Stimulated activated naive B cell treated with anti-CD40 and anti-IgM and Interleukin-4, amounts not matched to agents 10 μg/mL and 1 μg/mL and 100 μg/mL, for 72 hours (primary cell): ENCODE measurements at regions not wholly inside any gene's neighbourhood (a gene's known extent, or its start where the extent isn't known, plus 50 kb on each side); places are given as distances from the start of the nearest gene placed in this dataset.

ENCODE experiments used
- ATAC-seq, 2 donors: fragments of 150-1000 bp; cut with Tn5 transposase; replicated peaks; 2 replicates each; pipeline ENCODE4 v1.10.0; 2021; ENCODE audit warnings: moderate library complexity in 1 of 2
- DNase-seq: peaks from one replicate; pipeline ENCODE4 v3.0.0; 2021
- H3K27ac Mint-ChIP-seq: one replicate; pipeline ENCODE4 v1.8.0; 2022; ENCODE audit warnings: mild to moderate bottlenecking, mixed read lengths
- H3K27me3 Mint-ChIP-seq, 2 donors: one replicate each; pipeline ENCODE4 v1.8.0; 2022; ENCODE audit warnings: mixed read lengths in 2 of 2
- H3K36me3 Mint-ChIP-seq, 2 donors: one replicate each; pipeline ENCODE4 v1.8.0; 2022; ENCODE audit warnings: mixed read lengths in 2 of 2, mild to moderate bottlenecking in 1 of 2
- H3K4me1 Mint-ChIP-seq, 2 donors: one replicate each; pipeline ENCODE4 v1.8.0; 2022; ENCODE audit warnings: mixed read lengths in 2 of 2, mild to moderate bottlenecking in 1 of 2
- H3K4me3 Mint-ChIP-seq, 2 donors: one replicate each; pipeline ENCODE4 v1.8.0; 2022; ENCODE audit warnings: mild to moderate bottlenecking in 2 of 2, mixed read lengths in 2 of 2, moderate library complexity in 1 of 2
- H3K9me3 Mint-ChIP-seq, 2 donors: one replicate each; pipeline ENCODE4 v1.8.0; 2022; ENCODE audit warnings: mixed read lengths in 2 of 2, mild to moderate bottlenecking in 1 of 2

DNA sequence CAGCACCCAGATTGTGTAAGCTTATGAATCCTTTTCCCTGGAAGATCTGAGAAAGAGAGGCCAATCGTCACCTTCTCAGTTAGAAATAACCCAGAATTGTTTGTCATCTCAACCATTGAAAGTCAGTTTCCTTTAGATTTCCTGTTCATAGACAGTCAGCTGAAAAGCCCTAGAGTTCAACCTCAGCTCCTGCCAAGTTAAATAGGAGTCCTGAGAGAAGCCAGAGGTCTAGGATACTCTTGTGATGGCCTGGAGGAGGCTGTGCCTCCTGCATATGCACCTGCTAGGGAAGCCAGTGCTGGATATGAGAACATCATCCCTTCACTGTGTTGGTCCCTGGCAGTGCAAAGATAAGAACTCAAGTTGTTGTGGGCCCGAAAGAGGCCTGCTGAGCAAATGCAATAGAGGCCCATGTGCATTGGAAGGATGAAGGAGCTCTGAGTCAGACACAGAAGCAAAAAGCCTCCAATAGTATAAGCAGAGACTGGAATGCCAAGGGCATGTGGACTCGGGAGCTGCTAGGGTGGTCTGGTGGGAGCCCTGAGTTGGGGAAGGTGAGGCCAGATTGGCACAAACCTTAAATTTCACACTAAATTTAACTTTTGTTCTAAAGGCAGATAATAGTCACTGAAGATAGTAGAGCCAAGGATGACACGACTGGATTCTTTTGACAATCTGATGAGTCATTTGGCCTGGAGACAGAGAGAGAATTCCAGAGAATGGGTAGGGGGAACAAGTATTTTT is 520.9 kb upstream of the CDH5 start:
- no peak for ATAC-seq
- H3K4me1 Mint-ChIP-seq = no peaks in the 10 kb centered on the region
- no peaks in the 10 kb centered on the region for H3K36me3 Mint-ChIP-seq
- H3K4me3 Mint-ChIP-seq = no peak overlapping the region
- DNase-seq = no peak
- H3K27ac Mint-ChIP-seq = no peak overlapping the region
- peaks cover 4% of the 10 kb centered on the region in 2 donors for H3K9me3 Mint-ChIP-seq
- H3K27me3 Mint-ChIP-seq = peaks cover 4 to 11% of the 10 kb centered on the region in 2 donors

DNA sequence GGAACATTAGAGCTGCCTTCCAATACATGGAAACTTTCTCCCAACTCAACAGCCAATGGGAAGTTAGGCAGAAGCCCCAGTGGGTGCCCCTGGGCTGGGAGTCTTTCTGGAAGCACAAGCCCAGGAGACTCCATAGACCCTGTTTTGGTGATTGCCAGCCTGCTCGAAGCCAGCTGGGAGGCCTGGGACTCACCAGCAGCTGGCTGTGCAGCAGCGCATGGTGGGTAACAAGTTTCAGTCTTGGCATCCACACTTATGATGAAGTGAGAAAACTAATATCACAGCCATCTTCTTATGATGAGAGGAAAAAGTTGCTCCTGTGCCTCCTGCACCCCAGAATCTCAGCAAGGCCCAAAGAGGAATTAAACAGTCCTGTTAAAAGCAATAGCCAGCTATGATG is 522.5 kb upstream of the CDH5 start:
- no peak overlapping the region for H3K4me3 Mint-ChIP-seq
- no peak for ATAC-seq
- no peak overlapping the region for H3K27ac Mint-ChIP-seq
- H3K9me3 Mint-ChIP-seq = peaks cover 2 to 4% of the 10 kb centered on the region in 2 donors
- DNase-seq = no peak
- peaks cover 4 to 15% of the 10 kb centered on the region in 2 donors for H3K27me3 Mint-ChIP-seq
- no peaks in the 10 kb centered on the region for H3K36me3 Mint-ChIP-seq
- no peaks in the 10 kb centered on the region for H3K4me1 Mint-ChIP-seq

DNA sequence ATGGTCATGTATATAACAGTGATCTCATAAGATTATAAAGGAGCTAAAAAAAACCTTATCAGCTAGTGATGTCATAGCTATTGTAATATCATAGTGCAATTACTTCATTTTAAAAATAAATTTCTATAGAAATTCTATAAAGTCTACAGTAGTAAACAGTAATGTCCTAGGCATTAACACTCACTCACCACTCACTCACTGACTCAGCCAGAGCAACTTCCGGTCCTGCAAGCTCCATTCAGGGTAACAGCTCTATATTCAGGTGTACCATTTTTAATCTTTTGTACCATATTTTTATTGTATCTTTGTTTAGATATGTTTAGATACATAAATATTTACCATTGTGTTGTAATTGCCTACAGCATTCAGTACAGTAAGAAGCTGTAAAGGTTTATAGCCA is 524.4 kb upstream of the CDH5 start:
- no peak overlapping the region for H3K4me3 Mint-ChIP-seq
- no peak for ATAC-seq
- no peak overlapping the region for H3K27ac Mint-ChIP-seq
- H3K27me3 Mint-ChIP-seq = peaks cover 4 to 14% of the 10 kb centered on the region in 2 donors
- peaks cover 2 to 4% of the 10 kb centered on the region in 2 donors for H3K9me3 Mint-ChIP-seq
- no peak for DNase-seq
- no peaks in the 10 kb centered on the region for H3K36me3 Mint-ChIP-seq
- H3K4me1 Mint-ChIP-seq = no peaks in the 10 kb centered on the region

DNA sequence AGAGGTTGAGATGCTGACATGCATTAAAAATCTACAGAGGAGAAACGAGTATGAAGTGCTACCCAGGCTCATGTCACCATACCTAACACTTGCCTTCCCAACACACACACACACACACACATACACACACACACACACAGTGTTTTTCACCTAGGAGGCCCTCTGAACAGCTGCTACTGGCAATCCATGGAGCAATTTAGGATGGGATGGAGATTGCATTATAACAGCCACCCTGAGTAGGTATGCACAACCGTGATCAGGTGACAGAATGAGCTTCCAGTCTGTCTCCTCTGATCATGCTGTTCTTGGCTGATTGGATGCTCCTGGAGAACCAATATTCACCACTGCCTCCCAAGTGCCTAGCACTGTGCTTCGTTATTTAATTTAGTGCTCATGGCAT is 528.5 kb upstream of the CDH5 start:
- DNase-seq (no peak), ATAC-seq (no peak)
- peaks cover under 1 to 4% of the 10 kb centered on the region in 2 donors for H3K9me3 Mint-ChIP-seq
- no peak overlapping the region for H3K4me3 Mint-ChIP-seq
- H3K4me1 Mint-ChIP-seq = no peaks in the 10 kb centered on the region
- no peak overlapping the region for H3K27ac Mint-ChIP-seq
- H3K36me3 Mint-ChIP-seq = no peaks in the 10 kb centered on the region
- peaks cover 4 to 14% of the 10 kb centered on the region in 2 donors for H3K27me3 Mint-ChIP-seq

DNA sequence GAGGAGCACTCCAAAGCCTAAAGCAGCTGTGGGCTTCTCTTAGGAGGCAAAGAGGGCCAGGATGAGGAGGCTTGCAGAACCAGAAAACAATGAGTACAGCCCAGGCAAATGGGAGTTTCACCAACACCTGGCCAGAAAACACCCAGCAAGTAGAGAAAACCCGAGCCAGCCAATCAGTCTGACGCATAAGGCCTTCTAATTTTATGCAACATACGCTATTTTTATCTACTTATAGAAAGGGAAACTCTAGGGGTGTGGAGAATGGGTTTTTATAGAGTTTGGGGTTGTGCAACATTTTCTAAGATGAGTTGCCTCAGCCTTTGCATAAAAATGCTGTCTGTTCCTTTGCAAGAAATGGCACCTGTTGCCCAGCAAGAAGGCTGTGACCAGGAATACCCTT is 529.0 kb upstream of the CDH5 start:
- no peak overlapping the region for H3K27ac Mint-ChIP-seq
- peaks cover 0 to 4% of the 10 kb centered on the region in 2 donors for H3K9me3 Mint-ChIP-seq
- H3K27me3 Mint-ChIP-seq = peaks cover 4 to 14% of the 10 kb centered on the region in 2 donors

DNA sequence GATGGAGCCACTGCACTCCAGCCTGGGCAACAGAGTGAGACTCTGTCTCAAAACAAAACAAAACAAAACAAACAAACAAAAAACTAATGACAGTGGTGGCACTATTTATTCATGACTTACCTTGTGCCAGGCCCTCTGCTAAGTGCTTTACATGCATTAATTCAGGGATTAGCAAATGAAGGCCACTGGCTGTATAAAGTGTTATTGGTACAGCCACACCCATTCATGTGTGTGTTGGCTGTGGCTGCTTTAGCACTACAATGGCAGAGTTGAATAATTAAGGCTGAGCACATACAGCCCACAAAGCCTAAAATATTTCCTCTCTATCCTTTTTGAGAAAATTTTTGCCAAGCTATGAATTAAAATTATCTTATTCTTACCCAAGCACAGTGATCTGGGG is 531.8 kb upstream of the CDH5 start:
- DNase-seq (no peak), ATAC-seq (no peak)
- H3K9me3 Mint-ChIP-seq = no peaks in the 10 kb centered on the region
- H3K27ac Mint-ChIP-seq = no peak overlapping the region
- no peak overlapping the region for H3K4me3 Mint-ChIP-seq
- H3K4me1 Mint-ChIP-seq = no peaks in the 10 kb centered on the region
- peaks cover 0 to 9% of the 10 kb centered on the region in 2 donors for H3K27me3 Mint-ChIP-seq
- no peaks in the 10 kb centered on the region for H3K36me3 Mint-ChIP-seq

More for the DNA sequence above, 529.0 kb upstream of the CDH5 start:
- no peak for DNase-seq
- Mint-ChIP-seq H3K36me3 (no peaks in the 10 kb centered on the region), H3K4me1 (no peaks in the 10 kb centered on the region), H3K4me3 (no peak overlapping the region)
- no peak for ATAC-seq

DNA sequence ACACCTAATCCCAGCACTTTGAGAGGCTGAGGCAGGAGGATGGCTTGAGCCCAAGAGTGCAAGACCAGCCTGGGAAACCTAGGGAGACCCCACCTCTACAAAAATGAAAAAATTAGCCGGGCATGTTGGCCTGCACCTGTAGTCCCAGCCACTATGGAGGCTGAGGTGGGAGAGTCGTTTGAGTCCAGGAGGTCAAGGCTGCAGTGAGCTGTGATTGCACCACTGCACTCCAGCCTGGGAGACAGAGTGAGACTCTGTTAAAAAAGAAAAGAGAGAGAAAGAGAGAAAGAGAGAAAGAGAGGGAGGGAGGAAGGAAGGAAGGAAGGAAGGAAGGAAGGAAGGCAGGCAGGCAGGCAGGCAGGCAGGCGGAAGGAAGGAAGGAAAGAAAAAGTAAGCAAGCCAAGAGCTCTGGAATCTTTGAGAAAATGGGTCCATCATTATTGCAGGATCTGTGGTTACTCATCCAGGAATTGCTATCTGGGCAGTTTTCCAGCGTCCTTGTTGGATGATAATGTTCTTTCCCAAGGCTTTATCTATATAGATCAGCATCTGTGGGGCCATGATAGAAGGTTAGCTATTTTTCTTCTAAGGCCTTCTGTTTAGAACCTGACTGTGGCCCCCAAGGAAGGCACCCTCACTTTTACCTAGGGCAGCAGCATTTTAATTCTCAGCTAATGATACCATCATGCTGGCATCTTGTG is 533.2 kb upstream of the CDH5 start:
- H3K27me3 Mint-ChIP-seq = peaks cover 0 to 4% of the 10 kb centered on the region in 2 donors
- H3K36me3 Mint-ChIP-seq = no peaks in the 10 kb centered on the region
- ATAC-seq (no peak), DNase-seq (no peak)
- no peak overlapping the region for H3K27ac Mint-ChIP-seq
- H3K4me3 Mint-ChIP-seq = no peak overlapping the region
- H3K4me1 Mint-ChIP-seq = no peaks in the 10 kb centered on the region
- no peaks in the 10 kb centered on the region for H3K9me3 Mint-ChIP-seq

DNA sequence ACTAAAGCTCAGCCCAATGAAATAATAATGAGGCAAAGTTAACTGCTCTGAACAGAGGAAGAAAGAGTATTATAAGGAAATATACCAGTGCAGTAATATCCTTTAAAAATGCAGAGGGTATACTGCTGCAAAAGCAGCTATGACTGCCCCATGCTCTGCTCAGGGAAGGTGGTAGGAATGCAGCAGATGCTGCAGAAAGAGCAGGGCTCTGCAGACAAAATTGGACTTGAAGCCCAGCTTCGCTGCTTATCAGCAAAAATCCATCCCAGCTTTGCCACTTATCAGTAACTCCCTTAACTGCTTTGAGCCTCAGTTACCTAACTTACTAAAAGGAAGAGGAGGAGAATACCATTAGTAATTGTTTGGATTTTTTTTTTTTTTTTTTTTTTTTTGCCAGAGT is 533.8 kb upstream of the CDH5 start:
- Mint-ChIP-seq H3K4me3 (no peak overlapping the region), H3K27me3 (peaks cover 0 to 9% of the 10 kb centered on the region in 2 donors), H3K9me3 (peaks cover 0 to 3% of the 10 kb centered on the region in 2 donors), H3K4me1 (no peaks in the 10 kb centered on the region), H3K27ac (no peak overlapping the region), H3K36me3 (no peaks in the 10 kb centered on the region)
- DNase-seq (no peak), ATAC-seq (no peak)

DNA sequence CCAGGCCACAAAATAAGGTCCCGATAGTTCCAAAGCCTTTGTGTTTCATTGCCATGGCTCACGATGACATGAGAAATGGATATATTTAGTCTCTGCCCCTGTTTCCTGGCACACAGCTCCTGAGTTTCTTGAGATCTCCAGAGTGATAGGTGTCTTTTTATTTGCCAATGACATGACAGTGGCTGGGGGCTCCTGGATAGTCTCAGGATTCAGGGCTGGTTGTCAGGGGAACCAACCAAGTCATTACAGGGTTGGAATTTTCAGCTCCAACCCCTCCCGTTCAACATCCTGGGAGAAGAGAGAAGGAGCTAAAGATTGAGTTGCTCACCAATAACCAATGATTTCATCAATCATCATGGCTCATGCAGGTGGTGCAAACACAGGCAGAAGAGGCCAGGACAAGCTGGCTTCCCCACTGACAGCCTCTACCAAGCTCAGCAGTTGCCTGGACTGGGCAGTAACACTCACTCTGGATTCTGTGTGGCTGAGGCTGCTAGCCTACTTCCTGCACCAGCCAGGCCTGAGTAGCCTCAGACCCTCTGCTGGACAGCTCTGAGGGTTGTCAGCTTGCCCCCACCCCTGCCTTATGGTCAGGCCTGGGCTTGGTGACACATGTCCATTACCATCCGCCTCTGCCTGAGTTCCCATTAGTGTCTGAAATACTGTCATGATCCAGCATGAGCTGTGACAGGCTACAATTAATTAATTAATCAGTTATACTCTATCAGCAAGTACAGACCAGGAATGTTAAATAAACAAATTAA is 534.4 kb upstream of the CDH5 start:
- DNase-seq = no peak
- Mint-ChIP-seq H3K27ac (no peak overlapping the region), H3K4me3 (no peak overlapping the region), H3K9me3 (peaks cover 0 to 3% of the 10 kb centered on the region in 2 donors), H3K36me3 (no peaks in the 10 kb centered on the region), H3K4me1 (no peaks in the 10 kb centered on the region), H3K27me3 (peaks cover 0 to 10% of the 10 kb centered on the region in 2 donors)
- ATAC-seq = no peak

DNA sequence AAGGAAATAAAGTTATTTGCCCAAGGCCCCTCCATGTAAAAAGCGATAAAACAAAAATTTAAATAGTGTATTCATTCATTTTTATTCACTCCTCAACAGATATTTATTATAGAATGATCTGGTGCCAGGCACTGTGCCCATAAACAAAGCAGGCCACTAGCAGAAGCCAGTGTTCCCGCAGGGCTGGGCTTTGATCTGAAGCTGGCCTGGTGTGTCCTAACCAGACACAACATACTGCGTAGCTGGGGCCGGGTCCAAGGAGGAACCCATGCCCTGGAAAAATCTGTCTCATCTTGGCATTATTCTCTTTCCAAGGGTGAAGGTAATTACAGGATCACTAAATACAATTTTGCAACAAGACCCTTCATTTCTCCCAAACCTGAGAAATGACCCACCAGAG is 537.4 kb upstream of the CDH5 start:
- Mint-ChIP-seq H3K4me3 (no peak overlapping the region), H3K27ac (no peak overlapping the region), H3K36me3 (no peaks in the 10 kb centered on the region), H3K4me1 (no peaks in the 10 kb centered on the region), H3K27me3 (peaks cover 0 to 7% of the 10 kb centered on the region in 2 donors), H3K9me3 (peaks cover 0 to 4% of the 10 kb centered on the region in 2 donors)
- ATAC-seq (no peak), DNase-seq (no peak)

DNA sequence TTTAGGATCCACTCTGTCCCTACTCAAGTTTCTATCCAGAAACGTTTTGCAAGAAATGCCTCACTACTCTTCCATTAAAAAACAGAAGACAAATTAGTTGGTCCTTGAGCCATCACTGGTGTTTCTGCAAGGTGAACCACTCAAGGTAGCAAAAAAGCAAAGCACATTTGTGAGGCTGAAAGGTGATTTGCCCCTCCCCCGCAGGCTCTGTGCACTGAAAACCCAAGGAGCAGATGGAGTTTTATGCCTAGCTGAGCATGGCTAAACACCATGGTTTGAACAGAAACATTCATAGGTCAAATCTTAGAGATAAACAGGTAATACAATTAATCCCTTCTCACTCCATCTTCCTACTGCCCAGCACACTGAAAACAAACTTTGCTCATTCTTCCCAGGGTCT is 538.2 kb upstream of the CDH5 start:
- H3K4me1 Mint-ChIP-seq = no peaks in the 10 kb centered on the region
- DNase-seq = no peak
- H3K9me3 Mint-ChIP-seq = peaks cover 0 to 6% of the 10 kb centered on the region in 2 donors
- no peak for ATAC-seq
- peaks cover 0 to 7% of the 10 kb centered on the region in 2 donors for H3K27me3 Mint-ChIP-seq
- H3K27ac Mint-ChIP-seq = no peak overlapping the region
- no peaks in the 10 kb centered on the region for H3K36me3 Mint-ChIP-seq
- H3K4me3 Mint-ChIP-seq = no peak overlapping the region

DNA sequence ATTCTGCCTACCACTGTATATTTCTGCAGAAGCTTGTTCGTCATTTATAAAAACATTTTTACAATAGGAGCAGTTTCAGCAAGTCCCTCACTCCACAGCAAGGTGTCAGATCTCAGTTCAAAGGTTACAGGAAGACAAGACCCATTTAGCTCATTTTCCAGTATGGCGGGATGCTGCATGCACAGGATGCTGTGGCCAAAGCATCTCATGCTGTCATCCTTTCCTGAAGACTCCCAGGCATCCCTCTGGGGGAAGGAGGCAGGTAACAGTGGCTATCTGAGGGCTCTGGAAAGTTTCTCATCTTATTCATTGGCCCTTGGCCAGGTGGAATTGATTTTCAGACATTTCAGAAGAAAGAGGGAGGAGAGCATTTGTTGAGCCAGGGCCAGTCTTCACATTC is 539.3 kb upstream of the CDH5 start:
- ATAC-seq (no peak), DNase-seq (no peak)
- no peaks in the 10 kb centered on the region for H3K4me1 Mint-ChIP-seq
- H3K9me3 Mint-ChIP-seq = peaks cover 0 to 8% of the 10 kb centered on the region in 2 donors
- no peak overlapping the region for H3K27ac Mint-ChIP-seq
- H3K4me3 Mint-ChIP-seq = no peak overlapping the region
- H3K36me3 Mint-ChIP-seq = no peaks in the 10 kb centered on the region
- H3K27me3 Mint-ChIP-seq = peaks cover 0 to 7% of the 10 kb centered on the region in 2 donors

DNA sequence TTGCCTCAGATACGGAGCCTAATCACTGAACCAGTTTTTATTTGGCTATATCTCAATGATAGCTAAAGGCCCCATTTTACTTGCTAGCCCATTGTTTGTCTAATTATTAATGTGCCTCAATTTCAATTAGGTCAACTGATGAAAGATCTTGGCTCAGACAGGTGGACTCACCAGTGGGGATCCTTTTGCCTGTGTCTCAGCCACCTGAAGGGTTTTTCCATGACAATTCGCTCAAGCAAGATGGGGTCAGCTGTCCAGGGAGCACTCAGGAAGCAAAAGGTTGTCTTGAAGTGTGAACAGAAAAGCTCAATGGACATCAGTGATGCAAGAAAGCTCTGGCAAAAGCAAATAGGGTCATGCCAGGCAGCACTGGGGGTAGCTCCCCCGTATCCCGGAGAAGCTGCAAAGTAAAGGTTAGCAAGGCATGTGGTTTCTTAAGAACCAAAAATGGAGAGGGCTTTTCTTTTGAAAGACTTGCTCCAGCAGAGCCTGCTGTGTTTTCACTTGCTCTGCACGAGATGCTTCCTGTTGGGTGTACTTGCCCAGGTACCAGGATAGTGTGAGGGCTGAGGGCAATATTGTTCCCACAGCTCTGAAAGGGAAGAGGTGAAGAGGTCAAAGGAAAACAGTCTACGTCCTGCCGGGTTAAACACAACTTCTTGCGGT is 541.2 kb upstream of the CDH5 start:
- ATAC-seq (no peak), DNase-seq (no peak)
- peaks cover 0 to 7% of the 10 kb centered on the region in 2 donors for H3K27me3 Mint-ChIP-seq
- H3K4me3 Mint-ChIP-seq = no peak overlapping the region
- H3K4me1 Mint-ChIP-seq = no peaks in the 10 kb centered on the region
- no peak overlapping the region for H3K27ac Mint-ChIP-seq
- H3K36me3 Mint-ChIP-seq = no peaks in the 10 kb centered on the region
- H3K9me3 Mint-ChIP-seq = peaks cover 0 to 8% of the 10 kb centered on the region in 2 donors

DNA sequence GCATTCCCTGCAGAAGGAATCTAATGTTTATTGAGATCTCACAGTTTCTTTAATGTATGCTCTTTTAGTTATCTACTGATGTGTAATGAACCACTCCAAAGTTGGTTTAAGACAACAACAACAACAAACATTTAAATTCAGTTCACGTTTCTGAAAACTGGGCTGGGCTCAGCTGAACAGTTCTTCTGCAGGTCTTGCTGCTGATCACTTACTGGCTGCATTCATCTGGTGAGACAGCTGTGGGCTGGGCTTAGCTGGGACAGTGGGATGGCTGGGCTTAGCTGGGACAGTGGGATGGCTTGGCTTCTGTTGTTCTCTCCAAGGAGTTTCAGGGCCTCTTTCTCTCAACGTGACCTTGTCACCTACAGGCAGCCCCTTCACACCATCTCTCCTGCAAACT is 544.3 kb upstream of the CDH5 start:
- Mint-ChIP-seq H3K36me3 (no peaks in the 10 kb centered on the region), H3K27me3 (no peaks in the 10 kb centered on the region), H3K9me3 (peaks cover 0 to 5% of the 10 kb centered on the region in 2 donors), H3K27ac (no peak overlapping the region), H3K4me1 (no peaks in the 10 kb centered on the region), H3K4me3 (no peak overlapping the region)
- ATAC-seq = no peak
- no peak for DNase-seq
